ENCODE measurements at regions not wholly inside any gene's neighbourhood (a gene's known extent, or its start where the extent isn't known, plus 50 kb on each side); places are given as distances from the start of the nearest gene placed in this dataset.

DNA sequence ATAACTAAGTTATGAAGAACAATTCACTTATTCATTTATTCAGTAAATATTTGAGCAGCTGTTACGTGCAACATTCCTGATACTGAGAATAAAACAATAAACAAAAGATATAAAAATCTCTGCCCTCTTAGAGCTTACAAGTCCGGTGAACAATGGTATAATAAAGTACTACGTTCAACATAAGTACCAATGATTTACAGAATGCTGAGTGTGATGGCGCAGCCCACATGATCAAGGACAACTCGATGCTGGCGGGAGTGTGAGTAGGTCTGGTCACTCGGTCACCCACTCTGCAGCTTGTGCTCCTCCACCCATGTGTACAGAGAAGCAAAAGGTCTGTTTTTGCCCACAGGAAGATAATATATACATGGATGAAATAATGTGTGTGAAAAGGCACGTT lies 254.3 kb downstream of the BCL11A start:
- TF ChIP-seq, protein P1, sequence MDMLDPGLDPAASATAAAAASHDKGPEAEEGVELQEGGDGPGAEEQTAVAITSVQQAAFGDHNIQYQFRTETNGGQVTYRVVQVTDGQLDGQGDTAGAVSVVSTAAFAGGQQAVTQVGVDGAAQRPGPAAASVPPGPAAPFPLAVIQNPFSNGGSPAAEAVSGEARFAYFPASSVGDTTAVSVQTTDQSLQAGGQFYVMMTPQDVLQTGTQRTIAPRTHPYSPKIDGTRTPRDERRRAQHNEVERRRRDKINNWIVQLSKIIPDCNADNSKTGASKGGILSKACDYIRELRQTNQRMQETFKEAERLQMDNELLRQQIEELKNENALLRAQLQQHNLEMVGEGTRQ (IDR thresholded peaks at IDR 0.05), result no peak
- TF ChIP-seq, protein P2, sequence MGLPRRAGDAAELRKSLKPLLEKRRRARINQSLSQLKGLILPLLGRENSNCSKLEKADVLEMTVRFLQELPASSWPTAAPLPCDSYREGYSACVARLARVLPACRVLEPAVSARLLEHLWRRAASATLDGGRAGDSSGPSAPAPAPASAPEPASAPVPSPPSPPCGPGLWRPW (IDR thresholded peaks at IDR 0.05), result no peak
- no peak for TF ChIP-seq NFE2L2 (conservative IDR thresholded peaks at IDR 0.05; ENCODE audit: low read length)
- TF ChIP-seq EHMT2 (IDR thresholded peaks at IDR 0.05; ENCODE audit: low read depth), result no peak
- TF ChIP-seq ZSCAN20 (CRISPR knock-in tag; IDR thresholded peaks at IDR 0.05), result no peak
- TF ChIP-seq NR3C1 (IDR thresholded peaks at IDR 0.05), result no peak
- TF ChIP-seq, protein P3, sequence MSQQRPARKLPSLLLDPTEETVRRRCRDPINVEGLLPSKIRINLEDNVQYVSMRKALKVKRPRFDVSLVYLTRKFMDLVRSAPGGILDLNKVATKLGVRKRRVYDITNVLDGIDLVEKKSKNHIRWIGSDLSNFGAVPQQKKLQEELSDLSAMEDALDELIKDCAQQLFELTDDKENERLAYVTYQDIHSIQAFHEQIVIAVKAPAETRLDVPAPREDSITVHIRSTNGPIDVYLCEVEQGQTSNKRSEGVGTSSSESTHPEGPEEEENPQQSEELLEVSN (IDR thresholded peaks at IDR 0.05; ENCODE audit: borderline replicate concordance, low read depth), result no peak
- TF ChIP-seq, protein P4, sequence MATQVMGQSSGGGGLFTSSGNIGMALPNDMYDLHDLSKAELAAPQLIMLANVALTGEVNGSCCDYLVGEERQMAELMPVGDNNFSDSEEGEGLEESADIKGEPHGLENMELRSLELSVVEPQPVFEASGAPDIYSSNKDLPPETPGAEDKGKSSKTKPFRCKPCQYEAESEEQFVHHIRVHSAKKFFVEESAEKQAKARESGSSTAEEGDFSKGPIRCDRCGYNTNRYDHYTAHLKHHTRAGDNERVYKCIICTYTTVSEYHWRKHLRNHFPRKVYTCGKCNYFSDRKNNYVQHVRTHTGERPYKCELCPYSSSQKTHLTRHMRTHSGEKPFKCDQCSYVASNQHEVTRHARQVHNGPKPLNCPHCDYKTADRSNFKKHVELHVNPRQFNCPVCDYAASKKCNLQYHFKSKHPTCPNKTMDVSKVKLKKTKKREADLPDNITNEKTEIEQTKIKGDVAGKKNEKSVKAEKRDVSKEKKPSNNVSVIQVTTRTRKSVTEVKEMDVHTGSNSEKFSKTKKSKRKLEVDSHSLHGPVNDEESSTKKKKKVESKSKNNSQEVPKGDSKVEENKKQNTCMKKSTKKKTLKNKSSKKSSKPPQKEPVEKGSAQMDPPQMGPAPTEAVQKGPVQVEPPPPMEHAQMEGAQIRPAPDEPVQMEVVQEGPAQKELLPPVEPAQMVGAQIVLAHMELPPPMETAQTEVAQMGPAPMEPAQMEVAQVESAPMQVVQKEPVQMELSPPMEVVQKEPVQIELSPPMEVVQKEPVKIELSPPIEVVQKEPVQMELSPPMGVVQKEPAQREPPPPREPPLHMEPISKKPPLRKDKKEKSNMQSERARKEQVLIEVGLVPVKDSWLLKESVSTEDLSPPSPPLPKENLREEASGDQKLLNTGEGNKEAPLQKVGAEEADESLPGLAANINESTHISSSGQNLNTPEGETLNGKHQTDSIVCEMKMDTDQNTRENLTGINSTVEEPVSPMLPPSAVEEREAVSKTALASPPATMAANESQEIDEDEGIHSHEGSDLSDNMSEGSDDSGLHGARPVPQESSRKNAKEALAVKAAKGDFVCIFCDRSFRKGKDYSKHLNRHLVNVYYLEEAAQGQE (IDR thresholded peaks at IDR 0.05), result no peak
- no peak for TF ChIP-seq TFCP2L1 (CRISPR knock-in tag; IDR thresholded peaks at IDR 0.05)
- TF ChIP-seq, protein P5, sequence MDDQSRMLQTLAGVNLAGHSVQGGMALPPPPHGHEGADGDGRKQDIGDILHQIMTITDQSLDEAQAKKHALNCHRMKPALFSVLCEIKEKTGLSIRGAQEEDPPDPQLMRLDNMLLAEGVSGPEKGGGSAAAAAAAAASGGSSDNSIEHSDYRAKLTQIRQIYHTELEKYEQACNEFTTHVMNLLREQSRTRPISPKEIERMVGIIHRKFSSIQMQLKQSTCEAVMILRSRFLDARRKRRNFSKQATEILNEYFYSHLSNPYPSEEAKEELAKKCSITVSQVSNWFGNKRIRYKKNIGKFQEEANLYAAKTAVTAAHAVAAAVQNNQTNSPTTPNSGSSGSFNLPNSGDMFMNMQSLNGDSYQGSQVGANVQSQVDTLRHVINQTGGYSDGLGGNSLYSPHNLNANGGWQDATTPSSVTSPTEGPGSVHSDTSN (IDR thresholded peaks at IDR 0.05), result no peak
- TF ChIP-seq FOSL2 (IDR thresholded peaks at IDR 0.05), result no peak
- no peak for TF ChIP-seq FOSL2 (CRISPR knock-in tag; IDR thresholded peaks at IDR 0.05)
- TF ChIP-seq NPAS2 (CRISPR knock-in tag; IDR thresholded peaks at IDR 0.05; ENCODE audit: borderline replicate concordance), result no peak
- no peak for TF ChIP-seq HOXA7 (CRISPR knock-in tag; IDR thresholded peaks at IDR 0.05)
- TF ChIP-seq JUNB (IDR thresholded peaks at IDR 0.05), result no peak
- TF ChIP-seq POLR2A (IDR thresholded peaks at IDR 0.05; ENCODE audit: low read length), result no peak
- no peak for TF ChIP-seq RARB (CRISPR knock-in tag; IDR thresholded peaks at IDR 0.05)
- TF ChIP-seq, protein P6, sequence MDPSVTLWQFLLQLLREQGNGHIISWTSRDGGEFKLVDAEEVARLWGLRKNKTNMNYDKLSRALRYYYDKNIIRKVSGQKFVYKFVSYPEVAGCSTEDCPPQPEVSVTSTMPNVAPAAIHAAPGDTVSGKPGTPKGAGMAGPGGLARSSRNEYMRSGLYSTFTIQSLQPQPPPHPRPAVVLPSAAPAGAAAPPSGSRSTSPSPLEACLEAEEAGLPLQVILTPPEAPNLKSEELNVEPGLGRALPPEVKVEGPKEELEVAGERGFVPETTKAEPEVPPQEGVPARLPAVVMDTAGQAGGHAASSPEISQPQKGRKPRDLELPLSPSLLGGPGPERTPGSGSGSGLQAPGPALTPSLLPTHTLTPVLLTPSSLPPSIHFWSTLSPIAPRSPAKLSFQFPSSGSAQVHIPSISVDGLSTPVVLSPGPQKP (IDR thresholded peaks at IDR 0.05; ENCODE audit: low read depth, low read length), result no peak
- 35% methylated on average over 8 of the region's 8 CpGs for WGBS (ENCODE audit: missing lambda C conversion rate)
- ChIA-PET CTCF (no interaction called here), POLR2A (no interaction called here)
- no peak for DNase-seq (ENCODE audit: low read depth in 1 of 2, low spot score in 1 of 2)
- ATAC-seq, result no peak
- Histone ChIP-seq H3K4me2 (no peak overlapping the region), H3K4me1 (no peaks in the 10 kb centered on the region), H3K9me3 (no peaks in the 10 kb centered on the region), H3K27ac (no peak overlapping the region), H3K4me3 (no peak overlapping the region)
- FAIRE-seq, result no peak

DNA sequence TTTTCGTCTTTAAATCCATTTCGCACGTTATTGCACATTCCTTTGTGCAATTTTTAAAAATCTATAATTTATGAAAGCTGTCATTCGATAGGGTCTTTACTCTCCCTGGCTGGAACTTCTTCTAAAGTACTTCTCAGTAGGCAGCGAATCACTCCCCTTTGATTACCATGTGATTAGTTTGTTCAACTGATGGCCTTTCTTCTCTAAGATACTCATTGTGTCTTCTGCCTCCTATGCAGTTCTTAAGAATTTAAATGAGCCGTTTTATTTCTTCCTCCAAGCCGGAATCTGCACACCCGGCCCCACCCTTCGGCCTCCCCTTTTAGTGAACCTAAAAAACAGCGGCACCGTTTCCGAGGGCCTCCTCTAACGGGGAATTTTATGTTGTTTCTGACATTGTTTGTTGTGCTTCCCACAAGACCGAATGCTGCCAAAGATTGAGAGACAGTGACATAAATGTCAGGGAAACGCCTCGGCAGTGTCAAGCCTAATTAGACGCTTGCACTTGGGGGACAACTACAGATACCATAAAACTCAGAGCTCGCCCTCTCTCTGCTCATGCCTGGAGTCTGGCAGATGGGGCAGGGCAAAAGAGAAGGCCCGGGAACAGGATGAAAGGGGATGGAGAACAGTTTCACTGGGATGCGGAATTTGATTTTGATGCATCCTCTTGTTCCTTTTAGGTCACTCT lies 255.3 kb downstream of the BCL11A start:
- FAIRE-seq, result no peak
- no peak for ATAC-seq

More for the DNA sequence above, 255.3 kb downstream of the BCL11A start:
- no peak overlapping the region for H3K4me2 ChIP-seq
- ChIA-PET CTCF (no interaction called here), POLR2A (no interaction called here)
- no peak for DNase-seq (ENCODE audit: low read depth in 1 of 2, low spot score in 1 of 2)
- TF ChIP-seq TFCP2L1 (CRISPR knock-in tag; IDR thresholded peaks at IDR 0.05) (no peak), HDAC2 (IDR thresholded peaks at IDR 0.05) (no peak), ZFP36 (IDR thresholded peaks at IDR 0.05; ENCODE audit: borderline replicate concordance, partially characterized antibody) (no peak), RCOR1 (IDR thresholded peaks at IDR 0.05; ENCODE audit: low read depth, low read length) (no peak), NPAS2 (CRISPR knock-in tag; IDR thresholded peaks at IDR 0.05; ENCODE audit: borderline replicate concordance) (no peak), CHD2 (IDR thresholded peaks at IDR 0.05; ENCODE audit: low read length, partially characterized antibody) (no peak)
- H3K27ac ChIP-seq, result no peak overlapping the region
- no peaks in the 10 kb centered on the region for H3K4me1 ChIP-seq
- no peak overlapping the region for H3K4me3 ChIP-seq
- H3K9me3 ChIP-seq, result no peaks in the 10 kb centered on the region
- WGBS (ENCODE audit: missing lambda C conversion rate), result 63% methylated on average over 20 of the region's 20 CpGs

Measured in A549 (cell line).